ENCODE measurements at regions not wholly inside any gene's neighbourhood (a gene's known extent, or its start where the extent isn't known, plus 50 kb on each side); places are given as distances from the start of the nearest gene placed in this dataset.

DNA sequence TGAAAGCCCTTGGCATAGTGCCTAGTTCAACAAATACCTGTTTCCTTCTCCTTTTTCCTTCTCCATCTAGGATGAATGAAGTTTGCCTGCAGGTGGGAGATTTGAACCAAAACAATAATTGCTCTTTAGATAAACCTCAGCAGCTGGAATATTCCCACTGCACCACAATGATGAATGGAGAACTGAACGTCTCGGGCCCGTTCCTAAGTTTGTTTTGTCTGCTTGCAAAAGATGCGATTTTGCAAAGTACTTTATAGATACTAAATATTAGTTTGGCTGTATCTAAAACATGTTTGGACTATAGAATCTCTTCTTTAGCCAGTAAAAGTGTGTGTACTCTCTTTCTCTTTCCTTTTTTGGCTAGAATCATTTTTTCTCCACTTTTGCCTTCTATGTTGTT, 75.8 kb upstream of the BMPER start:
- H3K36me3 ChIP-seq (ENCODE audit: insufficient read depth, low read length), result no peaks in the 10 kb centered on the region
- no peaks in the 10 kb centered on the region for H3K79me2 ChIP-seq (ENCODE audit: control insufficient read depth, insufficient read depth, low read length, unreplicated experiment)
- peaks cover 28% of the 10 kb centered on the region for H3K4me1 ChIP-seq (ENCODE audit: control insufficient read depth, insufficient read depth, low read length, unreplicated experiment)
- H3K27me3 ChIP-seq (ENCODE audit: insufficient read depth, low read length), result no peaks in the 10 kb centered on the region
- no peak overlapping the region for H3K27ac ChIP-seq (ENCODE audit: low read depth, low read length)
- no peak overlapping the region for H3K4me3 ChIP-seq (ENCODE audit: low read depth, low read length)
- no peak overlapping the region for H2AFZ ChIP-seq (ENCODE audit: low read length, unreplicated experiment)

DNA sequence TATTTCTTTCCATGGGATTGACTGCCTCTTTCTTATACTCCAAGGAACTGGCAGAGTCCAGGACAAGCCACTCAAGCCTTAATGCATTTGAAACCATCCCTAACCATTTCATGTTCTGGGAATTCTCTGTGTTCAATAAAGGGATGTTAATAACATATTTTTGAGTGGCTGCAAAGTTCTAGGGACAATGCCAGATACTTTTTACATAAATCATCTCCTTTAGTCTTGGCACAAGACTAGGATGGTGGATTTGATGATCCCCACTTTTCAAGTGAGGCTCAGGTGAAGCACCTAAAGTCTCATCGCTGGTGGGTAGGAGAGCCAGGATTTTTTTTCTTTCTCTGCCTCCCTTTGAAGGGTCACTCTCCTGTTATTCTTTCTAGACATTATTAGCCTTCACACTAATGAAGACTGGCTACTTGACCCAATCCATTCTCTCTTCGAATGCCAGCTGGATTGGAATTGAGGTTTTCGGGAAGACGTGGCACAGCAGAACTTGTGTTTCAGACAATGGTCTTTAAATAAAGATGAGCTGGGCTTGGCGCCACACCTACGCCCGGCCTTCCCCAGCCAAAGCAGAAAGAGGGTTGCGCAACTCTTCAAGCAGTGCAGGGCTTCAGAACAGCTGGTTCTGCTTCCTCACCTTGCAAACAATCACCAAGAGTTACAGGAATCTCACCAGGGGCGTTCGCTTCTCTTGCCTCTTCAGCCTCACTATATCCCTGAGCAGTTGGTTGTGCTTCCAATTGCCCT, 73.8 kb upstream of the BMPER start:
- H3K79me2 ChIP-seq (ENCODE audit: control insufficient read depth, insufficient read depth, low read length, unreplicated experiment), result no peaks in the 10 kb centered on the region
- H3K36me3 ChIP-seq (ENCODE audit: insufficient read depth, low read length), result no peaks in the 10 kb centered on the region
- H2AFZ ChIP-seq (ENCODE audit: low read length, unreplicated experiment), result no peak overlapping the region
- H3K4me3 ChIP-seq (ENCODE audit: low read depth, low read length), result no peak overlapping the region
- H3K4me1 ChIP-seq (ENCODE audit: control insufficient read depth, insufficient read depth, low read length, unreplicated experiment), result peaks cover 18% of the 10 kb centered on the region
- no peak overlapping the region for H3K27ac ChIP-seq (ENCODE audit: low read depth, low read length)
- H3K27me3 ChIP-seq (ENCODE audit: insufficient read depth, low read length), result no peaks in the 10 kb centered on the region

DNA sequence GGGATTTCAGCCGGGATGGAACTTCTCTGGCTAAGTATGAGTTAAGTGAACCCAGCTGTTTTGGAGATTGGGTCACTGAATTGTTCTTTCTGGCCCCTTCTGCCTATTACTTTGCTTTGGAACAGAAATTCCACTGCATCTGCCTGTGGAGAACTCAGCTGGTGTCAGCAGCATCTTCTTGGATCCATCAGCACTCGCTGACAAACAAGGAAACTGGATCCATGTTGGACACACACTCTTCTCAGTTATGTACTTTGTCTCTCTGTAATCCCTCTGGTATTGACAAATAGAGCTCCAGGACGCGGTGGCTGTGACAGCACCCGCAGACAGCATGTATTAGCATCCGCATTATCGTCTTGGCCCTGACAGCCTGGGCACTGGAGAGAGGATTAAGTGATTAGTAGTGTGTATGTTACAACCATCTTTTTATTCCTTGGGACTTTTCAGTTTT, 73.0 kb upstream of the BMPER start:
- H3K27me3 ChIP-seq (ENCODE audit: insufficient read depth, low read length), result no peaks in the 10 kb centered on the region
- H3K27ac ChIP-seq (ENCODE audit: low read depth, low read length), result no peak overlapping the region
- H3K4me1 ChIP-seq (ENCODE audit: control insufficient read depth, insufficient read depth, low read length, unreplicated experiment), result peaks cover 18% of the 10 kb centered on the region
- H2AFZ ChIP-seq (ENCODE audit: low read length, unreplicated experiment), result no peak overlapping the region
- H3K36me3 ChIP-seq (ENCODE audit: insufficient read depth, low read length), result no peaks in the 10 kb centered on the region
- no peak overlapping the region for H3K4me3 ChIP-seq (ENCODE audit: low read depth, low read length)
- no peaks in the 10 kb centered on the region for H3K79me2 ChIP-seq (ENCODE audit: control insufficient read depth, insufficient read depth, low read length, unreplicated experiment)

DNA sequence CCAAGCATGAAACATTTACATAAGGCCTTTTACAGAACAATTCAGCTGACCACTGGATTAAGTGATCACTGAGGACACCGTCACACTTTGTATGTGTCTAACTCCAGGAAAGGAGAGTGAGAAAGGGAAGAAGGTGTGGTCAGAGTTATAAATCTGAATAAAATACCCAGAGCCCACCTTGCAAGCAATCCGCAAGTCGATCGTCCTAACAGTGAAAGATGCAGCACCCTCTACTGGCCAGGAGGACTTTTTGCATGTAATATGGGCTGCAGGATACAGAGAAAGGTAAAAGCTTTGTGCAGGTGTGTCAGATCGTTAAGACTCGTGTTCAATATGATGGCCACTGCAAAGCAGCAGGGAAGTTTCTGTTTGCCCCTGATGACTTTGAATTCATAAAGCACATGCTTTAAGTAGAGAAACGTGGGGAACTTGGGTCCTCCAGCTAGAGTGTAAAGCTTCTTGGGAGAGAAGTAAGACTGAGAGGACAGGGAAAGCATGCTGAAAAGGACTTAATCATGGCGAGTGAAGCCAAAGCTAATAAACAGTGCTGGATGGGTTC, 68.5 kb upstream of the BMPER start:
- no peak overlapping the region for H2AFZ ChIP-seq (ENCODE audit: low read length, unreplicated experiment)
- no peak overlapping the region for H3K27ac ChIP-seq (ENCODE audit: low read depth, low read length)

DNA sequence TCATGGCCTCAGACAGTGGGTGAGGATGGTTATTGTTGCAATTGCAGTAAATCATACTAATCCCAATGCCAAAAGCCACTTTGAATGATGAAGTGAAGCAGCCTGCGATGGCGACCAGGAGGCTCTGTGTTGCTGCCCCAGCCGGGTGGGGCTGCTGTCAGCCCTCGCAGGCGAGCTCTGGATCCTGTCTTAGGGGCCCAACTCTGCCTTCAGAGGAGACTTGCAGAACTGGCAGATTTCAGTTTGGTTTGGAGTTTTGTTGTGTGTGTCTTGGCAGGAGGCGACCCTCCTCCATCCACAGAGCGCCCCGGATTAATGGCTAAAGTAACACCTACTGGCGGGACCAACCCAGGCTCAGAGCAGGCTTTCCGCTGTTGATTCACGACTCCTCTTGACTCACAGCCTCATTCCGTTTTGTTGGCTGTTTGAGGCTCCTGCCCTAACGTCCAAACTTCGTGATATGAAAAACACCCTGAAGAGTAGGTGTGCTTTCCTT, 67.9 kb upstream of the BMPER start:
- peaks cover 19% of the 10 kb centered on the region for H3K4me1 ChIP-seq (ENCODE audit: control insufficient read depth, insufficient read depth, low read length, unreplicated experiment)
- no peaks in the 10 kb centered on the region for H3K27me3 ChIP-seq (ENCODE audit: insufficient read depth, low read length)
- no peak overlapping the region for H2AFZ ChIP-seq (ENCODE audit: low read length, unreplicated experiment)
- H3K36me3 ChIP-seq (ENCODE audit: insufficient read depth, low read length), result no peaks in the 10 kb centered on the region
- H3K79me2 ChIP-seq (ENCODE audit: control insufficient read depth, insufficient read depth, low read length, unreplicated experiment), result no peaks in the 10 kb centered on the region
- H3K4me3 ChIP-seq (ENCODE audit: low read depth, low read length), result no peak overlapping the region
- H3K27ac ChIP-seq (ENCODE audit: low read depth, low read length), result no peak overlapping the region

More for the DNA sequence above, 68.5 kb upstream of the BMPER start:
- Histone ChIP-seq H3K27me3 (ENCODE audit: insufficient read depth, low read length) (no peaks in the 10 kb centered on the region), H3K36me3 (ENCODE audit: insufficient read depth, low read length) (no peaks in the 10 kb centered on the region), H3K4me1 (ENCODE audit: control insufficient read depth, insufficient read depth, low read length, unreplicated experiment) (peaks cover 19% of the 10 kb centered on the region), H3K79me2 (ENCODE audit: control insufficient read depth, insufficient read depth, low read length, unreplicated experiment) (no peaks in the 10 kb centered on the region), H3K4me3 (ENCODE audit: low read depth, low read length) (no peak overlapping the region)

DNA sequence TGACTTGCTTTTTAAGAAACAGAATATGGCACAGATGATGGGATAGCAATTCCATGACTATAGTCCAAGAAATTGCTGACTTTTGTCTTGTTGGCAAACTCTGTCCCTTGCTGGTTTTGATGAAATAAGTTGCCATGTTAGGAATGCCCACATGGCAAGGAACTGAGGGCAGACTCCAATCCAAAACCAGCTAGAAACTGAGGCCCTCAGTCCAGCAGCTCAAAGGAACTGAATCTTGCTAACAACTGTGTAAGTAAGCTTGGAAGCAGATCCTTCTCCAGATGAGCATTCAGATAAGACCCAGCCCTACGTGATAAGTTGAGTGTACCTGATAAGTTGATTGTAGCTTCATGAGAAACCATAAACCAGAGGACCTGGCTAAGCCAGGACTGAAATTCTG, 64.3 kb upstream of the BMPER start:
- Histone ChIP-seq H2AFZ (ENCODE audit: low read length, unreplicated experiment) (no peak overlapping the region), H3K4me3 (ENCODE audit: low read depth, low read length) (no peak overlapping the region), H3K36me3 (ENCODE audit: insufficient read depth, low read length) (no peaks in the 10 kb centered on the region), H3K4me1 (ENCODE audit: control insufficient read depth, insufficient read depth, low read length, unreplicated experiment) (peaks cover 24% of the 10 kb centered on the region), H3K27me3 (ENCODE audit: insufficient read depth, low read length) (no peaks in the 10 kb centered on the region), H3K79me2 (ENCODE audit: control insufficient read depth, insufficient read depth, low read length, unreplicated experiment) (no peaks in the 10 kb centered on the region), H3K27ac (ENCODE audit: low read depth, low read length) (no peak overlapping the region)

DNA sequence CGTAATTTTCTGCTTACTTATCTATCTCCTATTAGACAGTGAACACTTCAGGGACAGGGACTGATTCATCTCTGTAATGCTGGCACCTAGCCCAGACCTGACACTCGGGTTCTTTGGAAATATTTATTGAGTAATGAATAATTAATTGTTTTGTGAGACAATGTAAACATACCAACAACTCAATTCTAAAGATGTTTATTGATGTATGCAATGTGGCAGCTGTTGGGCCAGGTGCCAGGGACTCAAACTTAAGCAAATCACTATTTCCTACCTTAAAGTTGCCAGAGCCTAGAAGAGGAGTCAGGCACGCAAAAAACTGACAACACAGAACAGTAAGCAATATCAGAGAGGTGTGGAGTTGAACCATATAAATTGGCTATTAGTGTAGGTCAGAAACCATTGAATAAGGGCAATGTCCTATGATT, 63.6 kb upstream of the BMPER start:
- no peak overlapping the region for H3K4me3 ChIP-seq (ENCODE audit: low read depth, low read length)
- no peak overlapping the region for H3K27ac ChIP-seq (ENCODE audit: low read depth, low read length)
- no peaks in the 10 kb centered on the region for H3K27me3 ChIP-seq (ENCODE audit: insufficient read depth, low read length)
- peaks cover 29% of the 10 kb centered on the region for H3K4me1 ChIP-seq (ENCODE audit: control insufficient read depth, insufficient read depth, low read length, unreplicated experiment)
- no peaks in the 10 kb centered on the region for H3K79me2 ChIP-seq (ENCODE audit: control insufficient read depth, insufficient read depth, low read length, unreplicated experiment)
- no peaks in the 10 kb centered on the region for H3K36me3 ChIP-seq (ENCODE audit: insufficient read depth, low read length)
- H2AFZ ChIP-seq (ENCODE audit: low read length, unreplicated experiment), result no peak overlapping the region

DNA sequence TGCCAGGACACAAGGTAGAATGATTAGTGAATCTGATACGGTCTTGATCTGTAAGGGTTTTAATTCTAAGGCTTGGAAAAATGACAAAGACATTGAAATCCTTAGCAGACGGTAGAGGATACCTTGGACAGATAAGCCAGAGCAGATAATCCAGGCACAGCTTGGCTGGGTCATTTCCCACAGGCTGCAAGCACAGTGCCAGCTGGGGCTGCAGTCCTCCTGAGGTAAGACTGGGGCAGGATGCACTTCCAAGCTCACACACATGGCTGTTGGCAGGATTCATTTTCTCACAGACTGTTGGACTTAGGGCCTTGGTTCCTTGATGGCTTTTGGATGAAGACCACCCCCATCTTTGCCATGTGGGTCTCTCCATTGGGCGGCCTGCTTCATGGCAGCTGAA, 63.2 kb upstream of the BMPER start:
- H3K27ac ChIP-seq (ENCODE audit: low read depth, low read length), result no peak overlapping the region
- no peaks in the 10 kb centered on the region for H3K27me3 ChIP-seq (ENCODE audit: insufficient read depth, low read length)
- H3K4me3 ChIP-seq (ENCODE audit: low read depth, low read length), result no peak overlapping the region
- H3K36me3 ChIP-seq (ENCODE audit: insufficient read depth, low read length), result no peaks in the 10 kb centered on the region
- no peak overlapping the region for H2AFZ ChIP-seq (ENCODE audit: low read length, unreplicated experiment)
- peaks cover 29% of the 10 kb centered on the region for H3K4me1 ChIP-seq (ENCODE audit: control insufficient read depth, insufficient read depth, low read length, unreplicated experiment)
- H3K79me2 ChIP-seq (ENCODE audit: control insufficient read depth, insufficient read depth, low read length, unreplicated experiment), result no peaks in the 10 kb centered on the region

DNA sequence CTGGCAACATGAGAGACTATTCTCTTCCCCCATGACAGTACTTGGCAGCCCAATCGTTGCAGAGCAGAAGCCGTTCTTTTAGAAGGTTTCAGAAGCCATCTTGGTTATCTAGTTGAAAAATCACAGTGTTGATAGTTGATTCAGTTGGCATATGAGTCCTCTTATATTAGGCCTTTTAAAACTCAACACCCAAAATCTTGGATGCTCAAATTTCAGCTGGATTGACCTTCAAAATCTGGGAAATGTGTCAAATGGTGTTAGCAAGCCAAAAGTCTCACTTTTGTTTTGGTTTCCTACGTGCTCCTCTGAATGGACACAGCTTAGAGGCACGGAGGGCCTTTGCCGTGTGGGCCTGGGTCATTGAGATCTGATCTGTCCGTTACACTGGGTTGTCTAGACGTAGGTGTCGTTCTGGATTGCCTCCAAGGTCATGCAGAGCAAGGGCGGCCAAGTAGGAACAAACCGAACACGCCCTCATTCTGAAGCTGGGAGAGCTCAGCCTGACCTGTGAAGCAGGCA, 59.3 kb upstream of the BMPER start:
- peak overlapping the region; percentile 90 for H2AFZ ChIP-seq (ENCODE audit: low read length, unreplicated experiment)
- no peaks in the 10 kb centered on the region for H3K79me2 ChIP-seq (ENCODE audit: control insufficient read depth, insufficient read depth, low read length, unreplicated experiment)

DNA sequence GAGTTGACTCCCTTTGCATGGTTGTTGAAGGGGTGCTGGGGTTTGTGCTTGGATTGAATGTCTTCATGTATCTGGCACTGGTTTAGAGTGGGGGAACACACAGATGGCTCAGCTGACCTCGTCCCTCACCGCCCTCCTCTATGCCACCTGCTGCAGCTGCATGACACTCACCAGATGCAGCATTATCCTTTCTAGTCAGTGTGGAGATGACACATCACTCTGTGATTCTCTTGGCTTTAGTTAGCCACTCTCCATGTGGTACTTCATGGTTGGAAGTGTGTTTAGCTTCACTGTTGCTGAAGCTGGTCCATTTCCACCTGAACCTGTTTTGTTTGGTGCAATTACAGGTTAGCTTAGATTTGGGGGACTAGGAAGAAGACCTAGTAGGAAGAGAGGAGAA, 56.3 kb upstream of the BMPER start:
- Histone ChIP-seq H3K4me3 (ENCODE audit: low read depth, low read length) (no peak overlapping the region), H3K4me1 (ENCODE audit: control insufficient read depth, insufficient read depth, low read length, unreplicated experiment) (peaks cover 30% of the 10 kb centered on the region), H2AFZ (ENCODE audit: low read length, unreplicated experiment) (no peak overlapping the region), H3K36me3 (ENCODE audit: insufficient read depth, low read length) (no peaks in the 10 kb centered on the region), H3K79me2 (ENCODE audit: control insufficient read depth, insufficient read depth, low read length, unreplicated experiment) (no peaks in the 10 kb centered on the region), H3K27ac (ENCODE audit: low read depth, low read length) (no peak overlapping the region), H3K27me3 (ENCODE audit: insufficient read depth, low read length) (no peaks in the 10 kb centered on the region)

More for the DNA sequence above, 59.3 kb upstream of the BMPER start:
- Histone ChIP-seq H3K27ac (ENCODE audit: low read depth, low read length) (no peak overlapping the region), H3K27me3 (ENCODE audit: insufficient read depth, low read length) (no peaks in the 10 kb centered on the region), H3K36me3 (ENCODE audit: insufficient read depth, low read length) (no peaks in the 10 kb centered on the region), H3K4me3 (ENCODE audit: low read depth, low read length) (peak overlapping the region; percentile 10; the same call in 1 of the 2 replicates), H3K4me1 (ENCODE audit: control insufficient read depth, insufficient read depth, low read length, unreplicated experiment) (peaks cover 31% of the 10 kb centered on the region)
